ENCODE measurements at regions not wholly inside any gene's neighbourhood (a gene's known extent, or its start where the extent isn't known, plus 50 kb on each side); places are given as distances from the start of the nearest gene placed in this dataset.
"Not testable (repeated sequence)": the region's sequence is repeated elsewhere in the genome, so short reads cannot be mapped to it uniquely, and the experiment has no call there.

- no peaks in the 10 kb centered on the region for H3K4me1 Mint-ChIP-seq
- no peak overlapping the region for H3K27ac Mint-ChIP-seq
- TF ChIP-seq CTCF (IDR thresholded peaks at IDR 0.05; ENCODE audit: unreplicated experiment in 3 of 3) = no peak
- H3K27me3 Mint-ChIP-seq (ENCODE audit: low read depth) = peaks cover 5% of the 10 kb centered on the region
- no peaks in the 10 kb centered on the region for H3K36me3 Mint-ChIP-seq (ENCODE audit: low read depth)
- H3K9me3 Mint-ChIP-seq = peaks cover 45% of the 10 kb centered on the region
- no peak overlapping the region for H3K4me3 Mint-ChIP-seq
These were observed 152.6 kb downstream of the ABHD5 start for GRCh38 chr3:43843386-43843785.

DNA sequence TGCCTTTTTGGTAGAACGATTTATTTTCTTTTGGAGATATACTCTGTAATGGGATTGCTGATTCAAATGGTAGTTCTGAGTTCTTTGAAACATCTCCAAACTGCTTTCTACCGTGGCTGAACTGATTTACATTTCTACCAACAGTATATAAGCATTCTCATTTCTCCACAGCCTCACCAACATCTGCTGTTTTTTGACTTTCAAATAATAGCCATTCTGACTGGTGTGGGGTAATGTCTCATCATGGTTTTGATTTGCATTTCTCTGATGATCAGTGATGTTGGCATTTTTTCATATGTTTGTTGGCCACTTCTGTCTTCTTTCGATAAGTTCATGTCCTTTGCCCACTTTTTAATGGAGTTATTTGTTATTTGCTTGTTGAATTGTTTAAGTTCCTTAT is 154.0 kb downstream of the ABHD5 start:
- no peak for TF ChIP-seq CTCF (IDR thresholded peaks at IDR 0.05; ENCODE audit: unreplicated experiment in 3 of 3)
- Mint-ChIP-seq H3K27ac (no peak overlapping the region), H3K27me3 (ENCODE audit: low read depth) (peaks cover 5% of the 10 kb centered on the region), H3K4me3 (no peak overlapping the region), H3K9me3 (peaks cover 39% of the 10 kb centered on the region), H3K36me3 (ENCODE audit: low read depth) (no peaks in the 10 kb centered on the region), H3K4me1 (no peaks in the 10 kb centered on the region)

DNA sequence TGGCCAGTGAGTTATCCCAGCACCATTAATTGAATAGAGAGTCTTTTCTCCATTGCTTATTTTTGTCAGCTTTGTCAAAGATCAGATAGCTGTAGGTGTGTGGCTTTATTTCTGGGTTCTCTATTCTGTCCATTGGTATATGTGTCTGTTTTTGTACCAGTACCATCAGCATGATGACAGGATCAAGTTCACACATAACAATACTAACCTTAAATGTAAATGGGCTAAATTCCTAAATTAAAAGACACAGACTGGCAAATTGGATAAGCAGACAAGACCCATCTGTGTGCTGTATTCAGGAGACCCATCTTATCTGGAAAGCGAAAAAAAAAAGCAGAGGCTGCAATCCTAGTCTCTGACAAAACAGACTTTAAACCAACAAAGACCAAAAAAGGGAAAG is 154.8 kb downstream of the ABHD5 start:
- not testable (repeated sequence) for H3K4me3 Mint-ChIP-seq; H3K27ac Mint-ChIP-seq; H3K27me3 Mint-ChIP-seq (ENCODE audit: low read depth); H3K36me3 Mint-ChIP-seq (ENCODE audit: low read depth); H3K4me1 Mint-ChIP-seq
- peaks cover 42% of the 10 kb centered on the region for H3K9me3 Mint-ChIP-seq

- Mint-ChIP-seq H3K27me3 (ENCODE audit: low read depth) (peaks cover 26% of the 10 kb centered on the region), H3K4me1 (no peaks in the 10 kb centered on the region), H3K27ac (no peak overlapping the region), H3K4me3 (no peak overlapping the region), H3K9me3 (peaks cover 5% of the 10 kb centered on the region), H3K36me3 (ENCODE audit: low read depth) (no peaks in the 10 kb centered on the region)
- TF ChIP-seq CTCF (IDR thresholded peaks at IDR 0.05; ENCODE audit: unreplicated experiment in 3 of 3) = no peak
These were observed 161.3 kb downstream of the ABHD5 start for GRCh38 chr3:43852066-43852465.

GRCh38 chr3:43854283-43854682 is 163.5 kb downstream of the ABHD5 start:
- Mint-ChIP-seq H3K27ac (no peak overlapping the region), H3K9me3 (peaks cover 3% of the 10 kb centered on the region)

DNA sequence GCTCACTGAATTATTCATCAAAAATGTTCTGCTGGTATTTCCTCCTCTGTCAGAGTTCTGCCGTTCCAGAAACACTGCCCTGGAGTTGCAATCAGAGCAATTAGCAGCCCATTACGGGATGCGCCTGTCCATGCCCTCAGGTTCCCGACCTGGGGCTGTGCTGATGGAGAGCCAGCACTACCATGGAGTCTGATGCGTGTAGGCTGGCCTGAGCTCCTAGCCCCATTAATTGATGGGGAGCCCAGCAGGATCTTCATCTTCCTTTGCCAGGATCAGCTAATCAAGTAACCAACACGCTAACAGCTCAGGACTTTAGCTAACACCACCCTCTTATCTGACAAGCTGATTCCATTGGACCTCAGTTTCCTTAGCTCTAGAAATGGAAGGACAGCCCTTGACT is 164.2 kb downstream of the ABHD5 start:
- H3K27ac Mint-ChIP-seq = no peak overlapping the region
- no peaks in the 10 kb centered on the region for H3K36me3 Mint-ChIP-seq (ENCODE audit: low read depth)
- no peak overlapping the region for H3K4me3 Mint-ChIP-seq
- no peaks in the 10 kb centered on the region for H3K4me1 Mint-ChIP-seq
- H3K9me3 Mint-ChIP-seq = peaks cover 3% of the 10 kb centered on the region
- no peak for TF ChIP-seq CTCF (IDR thresholded peaks at IDR 0.05; ENCODE audit: unreplicated experiment in 3 of 3)
- H3K27me3 Mint-ChIP-seq (ENCODE audit: low read depth) = peaks cover 53% of the 10 kb centered on the region

More at GRCh38 chr3:43854283-43854682, 163.5 kb downstream of the ABHD5 start:
- TF ChIP-seq CTCF (IDR thresholded peaks at IDR 0.05; ENCODE audit: unreplicated experiment in 3 of 3) = no peak
- no peak overlapping the region for H3K4me3 Mint-ChIP-seq
- H3K36me3 Mint-ChIP-seq (ENCODE audit: low read depth) = no peaks in the 10 kb centered on the region
- H3K4me1 Mint-ChIP-seq = no peaks in the 10 kb centered on the region
- H3K27me3 Mint-ChIP-seq (ENCODE audit: low read depth) = peaks cover 49% of the 10 kb centered on the region
